Midbrain (tissue), 1 donor: ENCODE measurements at regions not wholly inside any gene's neighbourhood (a gene's known extent, or its start where the extent isn't known, plus 50 kb on each side); places are given as distances from the start of the nearest gene placed in this dataset.
"Not testable (repeated sequence)": the region's sequence is repeated elsewhere in the genome, so short reads cannot be mapped to it uniquely, and the experiment has no call there.

Experiments used
- DNase-seq: peaks from one replicate; lab custom pipeline; 2025; lab: John Stamatoyannopoulos, UW

GRCh38 chr7:25598765-25599164 is 370.5 kb upstream of the NPVF start:
- no peak for DNase-seq

DNA sequence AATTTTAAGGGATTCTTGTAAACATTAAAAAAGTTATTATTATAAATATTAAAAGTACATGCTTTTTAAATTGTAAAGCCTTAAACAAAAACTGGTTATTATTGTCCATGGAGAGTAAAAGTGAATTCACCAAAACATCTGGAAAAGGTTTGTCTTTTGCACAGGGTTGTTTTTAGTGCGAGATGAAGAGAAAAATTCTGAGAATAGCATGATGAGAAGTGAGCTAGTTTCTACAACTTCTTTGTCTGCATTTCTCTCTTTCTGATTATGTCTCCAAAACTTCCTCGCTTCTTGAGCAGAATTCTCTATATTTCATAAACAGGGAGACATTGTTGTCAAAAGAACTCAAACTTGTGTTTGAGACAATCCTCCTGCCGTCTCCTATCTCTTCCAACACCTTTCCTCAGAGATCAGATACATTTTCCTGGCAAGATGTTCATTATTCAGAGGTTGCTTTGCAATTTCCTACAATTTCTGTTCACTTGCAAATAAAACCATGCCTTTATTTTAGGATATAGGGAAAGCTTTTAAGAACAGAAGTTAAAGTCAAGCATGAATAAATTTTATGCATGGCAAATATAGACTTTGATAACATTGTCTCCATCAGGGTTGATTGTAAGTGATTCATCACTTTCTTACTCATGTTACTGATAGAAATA is 372.1 kb upstream of the NPVF start:
- no peak for DNase-seq

GRCh38 chr7:25602730-25603426 is 374.6 kb upstream of the NPVF start:
- not testable (repeated sequence) for DNase-seq

DNA sequence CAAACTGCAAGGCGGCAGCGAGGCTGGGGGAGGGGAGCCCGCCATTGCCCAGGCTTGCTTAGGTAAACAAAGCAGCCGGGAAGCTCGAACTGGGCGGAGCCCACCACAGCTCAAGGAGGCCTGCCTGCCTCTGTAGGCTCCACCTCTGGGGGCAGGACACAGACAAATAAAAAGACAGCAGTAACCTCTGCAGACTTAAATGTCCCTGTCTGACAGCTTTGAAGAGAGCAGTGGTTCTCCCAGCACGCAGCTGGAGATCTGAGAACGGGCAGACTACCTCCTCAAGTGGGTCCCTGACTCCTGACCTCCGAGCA is 375.1 kb upstream of the NPVF start:
- DNase-seq, result not testable (repeated sequence)

GRCh38 chr7:25611196-25611595 is 382.9 kb upstream of the NPVF start:
- no peak for DNase-seq

DNA sequence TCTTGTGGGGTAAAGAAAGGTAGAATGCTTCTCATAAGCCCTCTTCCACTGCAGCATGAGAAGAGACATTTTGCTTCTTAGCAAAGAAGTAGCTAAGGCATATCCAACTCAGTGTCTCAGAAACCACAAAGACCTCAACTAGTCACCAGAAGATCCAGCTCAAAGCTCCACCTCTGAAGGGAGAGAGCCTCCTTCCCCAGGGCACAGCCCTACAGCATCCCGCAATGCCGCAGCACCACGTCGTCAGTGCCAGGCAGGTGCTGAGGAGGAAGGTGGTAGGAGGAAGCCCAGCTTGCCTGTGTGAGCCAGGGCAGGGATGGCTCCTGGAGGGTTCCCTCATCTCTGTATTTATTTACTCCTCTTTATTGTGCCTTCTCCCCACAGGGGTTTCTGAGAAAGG is 385.6 kb upstream of the NPVF start:
- DNase-seq, result no peak

DNA sequence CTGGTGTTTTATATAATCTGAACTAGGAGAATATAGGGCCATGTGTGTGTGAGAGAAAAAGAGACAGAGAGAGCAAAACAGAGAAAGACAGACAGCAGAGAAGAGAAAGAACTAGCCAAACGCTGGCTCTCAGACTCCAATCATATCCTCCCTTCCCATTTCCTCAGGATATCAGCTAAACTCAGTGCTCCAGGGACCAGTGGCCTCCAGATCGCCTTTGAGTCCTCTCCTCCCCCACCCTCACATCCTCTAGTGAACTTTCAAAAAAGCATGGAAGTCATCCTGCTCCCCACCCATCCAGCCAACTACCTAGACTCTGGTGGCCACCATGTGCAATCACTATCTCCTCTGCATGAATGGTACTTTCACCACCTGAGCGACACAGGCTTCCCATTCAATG is 386.1 kb upstream of the NPVF start:
- no peak for DNase-seq

DNA sequence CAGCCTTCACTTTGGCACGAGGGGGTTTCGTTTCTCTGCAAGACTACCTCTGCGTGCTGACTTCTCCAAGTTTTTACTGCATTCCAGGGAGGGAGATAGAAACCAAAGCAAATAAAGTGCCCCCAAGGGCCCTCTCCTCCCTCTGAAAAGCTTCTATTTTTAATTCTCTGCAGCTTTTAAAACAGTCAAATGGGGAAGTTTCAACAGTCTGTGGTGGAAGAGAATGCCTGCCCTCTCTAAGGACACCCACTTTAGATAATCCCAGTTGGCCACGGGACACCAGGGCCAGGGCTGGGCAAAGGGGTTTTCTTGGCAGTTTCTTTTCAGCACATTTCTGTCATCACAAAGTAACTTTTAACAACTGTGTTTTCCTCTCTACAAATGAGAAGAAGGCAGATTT is 386.7 kb upstream of the NPVF start:
- peak; percentile 27 for DNase-seq

GRCh38 chr7:25615593-25615992 is 387.3 kb upstream of the NPVF start:
- DNase-seq, result no peak

DNA sequence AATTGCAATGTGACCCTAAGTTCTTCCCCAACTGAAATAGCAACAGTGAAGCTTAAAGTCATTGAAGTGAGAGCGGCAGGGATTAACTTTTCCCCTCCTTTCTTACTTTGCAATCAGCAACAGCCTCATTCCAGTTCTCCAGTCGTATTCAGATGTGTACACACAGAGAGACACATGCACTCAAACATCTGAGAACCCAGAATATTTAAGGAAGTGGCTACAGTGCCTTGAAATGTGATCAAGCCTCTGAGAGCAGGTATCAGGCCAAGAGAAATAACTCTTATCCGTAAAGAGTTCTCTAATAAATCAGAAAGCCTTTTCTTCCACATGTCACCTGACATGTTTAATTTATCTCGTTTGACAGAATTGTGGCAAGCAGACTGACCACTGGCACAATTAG is 388.9 kb upstream of the NPVF start:
- no peak for DNase-seq

GRCh38 chr7:25617673-25618072 is 389.4 kb upstream of the NPVF start:
- no peak for DNase-seq

DNA sequence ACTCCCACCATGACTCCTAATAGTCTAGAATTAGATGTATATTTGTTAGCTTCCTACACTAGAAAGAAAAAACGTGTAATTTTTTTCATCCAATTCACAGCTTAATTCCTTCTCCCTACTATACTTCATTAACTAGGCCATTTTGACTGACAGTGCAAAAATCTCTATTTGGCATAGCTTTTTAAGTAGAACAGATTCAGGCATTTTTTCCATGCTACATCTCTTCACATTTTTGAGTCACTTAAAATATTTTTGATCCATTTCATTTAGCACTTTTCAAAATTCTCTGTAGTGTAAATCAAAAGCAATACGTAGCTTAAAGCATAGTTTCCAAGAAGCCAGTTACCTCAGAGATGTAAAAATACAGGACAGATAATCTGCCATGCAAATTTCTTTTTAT is 391.1 kb upstream of the NPVF start:
- no peak for DNase-seq

- DNase-seq, result peak; percentile 24
Observed at GRCh38 chr7:25619963-25620799, 391.9 kb upstream of the NPVF start.

DNA sequence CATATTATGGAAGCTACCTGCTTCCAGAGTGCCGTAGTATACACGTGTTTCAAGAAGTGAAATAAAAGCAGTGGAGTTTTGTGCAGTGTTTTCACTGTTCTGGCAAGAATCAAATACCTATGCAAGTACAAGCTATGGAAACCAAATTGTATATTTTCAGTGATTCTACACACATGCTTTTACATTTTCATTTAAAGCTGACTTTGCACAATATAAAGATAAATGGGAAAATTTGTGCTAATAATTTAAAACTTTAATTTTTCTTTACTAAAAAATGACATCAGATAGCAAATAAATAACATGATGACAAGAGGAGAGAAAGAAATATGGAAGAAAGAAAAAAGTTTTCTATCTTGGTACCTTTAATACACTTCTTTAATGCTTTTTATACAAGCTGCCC is 393.7 kb upstream of the NPVF start:
- no peak for DNase-seq

GRCh38 chr7:25622695-25623094 is 394.4 kb upstream of the NPVF start:
- no peak for DNase-seq

- no peak for DNase-seq
Observed at GRCh38 chr7:25624051-25624450, 395.8 kb upstream of the NPVF start.

GRCh38 chr7:25624833-25625232 is 396.5 kb upstream of the NPVF start:
- no peak for DNase-seq

GRCh38 chr7:25625306-25625992 is 397.2 kb upstream of the NPVF start:
- no peak for DNase-seq

DNA sequence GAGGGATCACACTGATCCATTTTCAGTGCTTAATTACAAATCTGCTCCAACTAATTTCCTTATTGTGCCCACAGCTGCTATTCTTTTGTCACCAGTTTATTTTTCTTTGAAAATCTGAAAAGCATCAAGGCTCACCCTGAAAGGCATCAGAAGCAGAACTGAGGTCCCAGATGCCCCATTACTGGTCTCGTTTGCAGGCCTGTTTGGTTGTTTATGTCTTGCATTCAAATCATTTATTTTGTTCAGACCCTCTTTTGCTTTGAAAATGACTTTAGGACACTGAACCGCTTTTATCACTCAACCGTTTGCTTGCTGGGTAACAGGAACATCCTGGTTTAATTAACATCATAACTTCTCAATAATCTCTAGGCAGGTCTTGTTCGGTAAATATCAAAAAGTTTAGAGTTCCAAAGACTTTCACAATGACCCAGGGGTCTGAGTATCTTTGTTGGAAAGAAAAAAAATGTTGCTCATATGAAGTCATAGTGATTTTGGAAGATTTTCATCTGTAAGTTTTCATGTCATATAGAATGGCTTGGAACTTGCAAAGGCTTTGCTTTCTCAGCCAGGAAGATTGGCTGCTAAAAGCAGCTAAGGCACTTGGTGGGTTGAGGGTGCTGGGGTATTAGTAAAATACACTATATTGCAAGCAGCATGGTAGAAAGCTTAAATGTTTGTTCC is 398.3 kb upstream of the NPVF start:
- DNase-seq, result no peak

DNA sequence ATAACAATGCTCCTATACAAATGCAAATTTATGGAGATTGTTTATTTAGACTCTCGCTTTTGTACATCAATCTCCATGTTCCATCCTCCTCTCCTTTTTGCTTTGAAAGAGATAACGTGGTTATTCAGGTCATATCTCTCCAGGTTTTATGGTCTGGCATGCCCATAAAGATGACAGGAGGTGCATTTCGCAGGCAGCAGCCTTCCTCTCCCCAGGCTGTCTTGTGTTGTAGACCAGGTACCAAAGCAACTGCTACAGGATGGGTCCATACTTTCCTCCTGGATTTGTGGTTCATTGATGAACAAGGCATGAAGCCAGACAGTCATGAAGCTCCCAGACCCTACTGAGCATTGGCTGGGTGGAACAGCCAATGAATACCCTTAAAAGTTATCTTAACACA is 400.2 kb upstream of the NPVF start:
- DNase-seq, result no peak

- DNase-seq, result no peak
Observed at GRCh38 chr7:25632616-25633015, 404.3 kb upstream of the NPVF start.

GRCh38 chr7:25633426-25634036 is 405.2 kb upstream of the NPVF start:
- no peak for DNase-seq
